GM23338 (cell line): ENCODE measurements at regions not wholly inside any gene's neighbourhood (a gene's known extent, or its start where the extent isn't known, plus 50 kb on each side); places are given as distances from the start of the nearest gene placed in this dataset.

Experiments used
- ATAC-seq: fragments of 200-7000 bp; cut with Tn5 transposase; 3 replicates; pipeline ENCODE4 v1.9.1; 2020
- DNase-seq: peaks from one replicate; pipeline ENCODE4 v3.0.0-alpha.2; 2015; ENCODE audit warnings: low spot score
- H2AFZ ChIP-seq: fragments of 200-600 bp; sonication (generic); 2 replicates; pipeline ENCODE4 v1.8.0; 2016; ENCODE audit warnings: antibody characterized with exemption, mild to moderate bottlenecking, moderate library complexity
- H3F3A ChIP-seq: fragments of 200-600 bp; sonication (generic); replicated peaks from 2 replicates; pipeline ENCODE4 v1.8.0; 2017; ENCODE audit warnings: antibody characterized with exemption, mixed run types, low read depth
- H3K27ac ChIP-seq: fragments of 200-600 bp; sonication (generic); 2 replicates; pipeline ENCODE4 v1.6.1; 2016; ENCODE audit warnings: low read depth
- H3K27me3 ChIP-seq: fragments of 200-600 bp; sonication (generic); 2 replicates; pipeline ENCODE4 v1.8.0; 2016; ENCODE audit warnings: mild to moderate bottlenecking, mixed run types, moderate library complexity; ENCODE audit not compliant: insufficient read depth
- H3K36me3 ChIP-seq: fragments of 200-600 bp; sonication (generic); 2 replicates; pipeline ENCODE4 v1.8.0; 2016; ENCODE audit warnings: mild to moderate bottlenecking; ENCODE audit not compliant: insufficient read depth
- H3K4me1 ChIP-seq: fragments of 200-600 bp; sonication (generic); 2 replicates; pipeline ENCODE4 v1.8.0; 2016; ENCODE audit warnings: mild to moderate bottlenecking, moderate library complexity; ENCODE audit not compliant: insufficient read depth
- H3K4me2 ChIP-seq: fragments of 200-600 bp; sonication (generic); 2 replicates; pipeline ENCODE4 v1.7.1; 2017; ENCODE audit warnings: mixed run types
- H3K4me3 ChIP-seq: fragments of 200-600 bp; sonication (generic); 2 replicates; pipeline ENCODE4 v1.6.1; 2016; ENCODE audit warnings: mixed run types
- H3K79me2 ChIP-seq: fragments of 200-600 bp; sonication (generic); replicated peaks from 2 replicates; pipeline ENCODE4 v1.8.0; 2017; ENCODE audit warnings: mild to moderate bottlenecking; ENCODE audit not compliant: insufficient read depth
- H3K9me2 ChIP-seq: fragments of 200-600 bp; sonication (generic); 2 replicates; pipeline ENCODE4 v1.8.0; 2017; ENCODE audit not compliant: insufficient read depth
- H4K20me1 ChIP-seq: fragments of 200-600 bp; sonication (generic); replicated peaks from 2 replicates; pipeline ENCODE4 v1.8.0; 2017; ENCODE audit warnings: mild to moderate bottlenecking; ENCODE audit not compliant: insufficient read depth
- H3K27ac Mint-ChIP-seq: 2 replicates; pipeline ENCODE4 v1.8.0; 2020; ENCODE audit warnings: inconsistent platforms, mild to moderate bottlenecking, moderate library complexity, mixed read lengths
- H3K27me3 Mint-ChIP-seq: 3 replicates; pipeline ENCODE4 v1.8.0; 2022; ENCODE audit warnings: low read depth, mild to moderate bottlenecking, moderate library complexity, mixed read lengths, inconsistent platforms; ENCODE audit not compliant: insufficient read depth, poor library complexity
- H3K36me3 Mint-ChIP-seq: 3 replicates; pipeline ENCODE4 v1.8.0; 2021; ENCODE audit warnings: low read depth, mild to moderate bottlenecking, inconsistent platforms, moderate library complexity, mixed read lengths
- H3K4me1 Mint-ChIP-seq: 3 replicates; pipeline ENCODE4 v1.8.0; 2020; ENCODE audit warnings: mild to moderate bottlenecking, inconsistent platforms, mixed read lengths
- H3K4me3 Mint-ChIP-seq: 3 replicates; pipeline ENCODE4 v1.8.0; 2021; ENCODE audit warnings: moderate library complexity, mild to moderate bottlenecking, inconsistent platforms, mixed read lengths
- H3K9me3 Mint-ChIP-seq: 3 replicates; pipeline ENCODE4 v1.8.0; 2020; ENCODE audit warnings: moderate library complexity, mild to moderate bottlenecking, inconsistent platforms, mixed read lengths
- CREB1 ChIP-seq: fragments of 250-450 bp; sonication (Bioruptor Pico); IDR thresholded peaks from 2 replicates; pipeline ENCODE4 v1.5.0; 2020; ENCODE audit warnings: low read depth, mild to moderate bottlenecking, moderate library complexity
- JUNB ChIP-seq: IDR thresholded peaks from one replicate; pipeline ENCODE4 v1.6.1; 2016; ENCODE audit warnings: antibody characterized with exemption; ENCODE audit not compliant: unreplicated experiment
- NANOG ChIP-seq: IDR thresholded peaks from 2 replicates; pipeline ENCODE4 v1.6.1; 2016; ENCODE audit warnings: antibody characterized with exemption, borderline replicate concordance
- POLR2AphosphoS5 ChIP-seq: IDR thresholded peaks from 2 replicates; pipeline ENCODE4 v1.6.1; 2016; ENCODE audit warnings: antibody characterized with exemption, low read depth
- STAT1 ChIP-seq: IDR thresholded peaks from one replicate; pipeline ENCODE4 v1.6.1; 2016; ENCODE audit warnings: antibody characterized with exemption; ENCODE audit not compliant: unreplicated experiment
- ZNF462 ChIP-seq: fragments of 250-450 bp; sonication (Bioruptor Pico); IDR thresholded peaks from 2 replicates; pipeline ENCODE4 v1.5.0; 2020; ENCODE audit warnings: mild to moderate bottlenecking, moderate library complexity
- TF ChIP-seq, protein P1 (sequence below): IDR thresholded peaks from 2 replicates; pipeline ENCODE4 v1.6.1; 2016; ENCODE audit warnings: antibody characterized with exemption
- TF ChIP-seq, protein P2 (sequence below): IDR thresholded peaks from one replicate; pipeline ENCODE4 v1.6.1; 2018; ENCODE audit warnings: antibody characterized with exemption; ENCODE audit not compliant: unreplicated experiment

DNA sequence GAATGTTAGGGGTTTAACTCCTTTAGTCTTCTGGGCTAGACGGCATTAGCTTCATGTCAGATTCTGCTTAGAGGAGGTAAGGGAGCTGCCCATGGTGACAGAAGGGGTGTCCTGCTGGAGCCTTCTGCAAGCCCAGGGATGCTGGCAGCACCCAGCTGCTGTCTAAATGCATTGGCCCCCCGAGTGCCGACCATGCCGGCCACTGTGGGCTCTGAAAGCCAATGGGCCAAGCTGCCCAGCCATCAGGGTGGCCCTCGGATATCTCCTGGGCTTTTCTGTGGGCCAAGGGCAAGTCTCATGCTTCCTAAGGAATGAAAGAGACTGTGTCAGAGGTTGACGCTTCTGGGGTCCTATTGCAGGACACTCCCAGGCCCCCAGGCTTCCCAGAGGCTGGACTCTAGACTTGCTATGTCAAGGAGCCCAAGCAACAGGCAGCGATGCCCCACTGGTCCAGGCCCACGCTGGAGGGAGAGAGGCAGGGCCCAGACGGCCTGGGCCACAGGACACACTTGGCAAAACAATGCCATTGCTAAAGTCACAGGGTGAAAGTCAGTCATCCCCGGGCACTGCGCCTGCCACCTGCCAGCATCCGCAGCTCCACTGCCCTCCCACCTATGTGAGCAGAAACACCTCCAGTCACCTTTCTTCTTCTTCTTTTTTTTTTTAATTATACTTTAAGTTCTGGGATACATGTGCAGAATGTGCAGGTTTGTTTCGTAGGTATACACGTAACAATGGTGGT, 160.2 kb upstream of the GPR12 start:
- Mint-ChIP-seq H3K4me3 (no peak overlapping the region), H3K9me3 (no peaks in the 10 kb centered on the region), H3K4me1 (no peaks in the 10 kb centered on the region), H3K36me3 (no peaks in the 10 kb centered on the region), H3K27me3 (peaks cover 2% of the 10 kb centered on the region), H3K27ac (no peak overlapping the region)
- DNase-seq (no peak), ATAC-seq (no peak)
- H3K4me2 ChIP-seq, result no peak overlapping the region
- no peaks in the 10 kb centered on the region for H3K27me3 ChIP-seq
- H3K9me2 ChIP-seq, result no peaks in the 10 kb centered on the region
- H3K36me3 ChIP-seq, result no peaks in the 10 kb centered on the region
- no peaks in the 10 kb centered on the region for H3F3A ChIP-seq
- no peak overlapping the region for H3K27ac ChIP-seq
- H3K4me3 ChIP-seq, result no peak overlapping the region
- TF ChIP-seq ZNF462 (CRISPR knock-in tag) (no peak), NANOG (no peak), STAT1 (no peak), CREB1 (CRISPR knock-in tag) (no peak), JUNB (no peak), POLR2AphosphoS5 (no peak)
- TF ChIP-seq, protein P1, sequence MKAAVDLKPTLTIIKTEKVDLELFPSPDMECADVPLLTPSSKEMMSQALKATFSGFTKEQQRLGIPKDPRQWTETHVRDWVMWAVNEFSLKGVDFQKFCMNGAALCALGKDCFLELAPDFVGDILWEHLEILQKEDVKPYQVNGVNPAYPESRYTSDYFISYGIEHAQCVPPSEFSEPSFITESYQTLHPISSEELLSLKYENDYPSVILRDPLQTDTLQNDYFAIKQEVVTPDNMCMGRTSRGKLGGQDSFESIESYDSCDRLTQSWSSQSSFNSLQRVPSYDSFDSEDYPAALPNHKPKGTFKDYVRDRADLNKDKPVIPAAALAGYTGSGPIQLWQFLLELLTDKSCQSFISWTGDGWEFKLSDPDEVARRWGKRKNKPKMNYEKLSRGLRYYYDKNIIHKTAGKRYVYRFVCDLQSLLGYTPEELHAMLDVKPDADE, result no peak
- TF ChIP-seq, protein P2, sequence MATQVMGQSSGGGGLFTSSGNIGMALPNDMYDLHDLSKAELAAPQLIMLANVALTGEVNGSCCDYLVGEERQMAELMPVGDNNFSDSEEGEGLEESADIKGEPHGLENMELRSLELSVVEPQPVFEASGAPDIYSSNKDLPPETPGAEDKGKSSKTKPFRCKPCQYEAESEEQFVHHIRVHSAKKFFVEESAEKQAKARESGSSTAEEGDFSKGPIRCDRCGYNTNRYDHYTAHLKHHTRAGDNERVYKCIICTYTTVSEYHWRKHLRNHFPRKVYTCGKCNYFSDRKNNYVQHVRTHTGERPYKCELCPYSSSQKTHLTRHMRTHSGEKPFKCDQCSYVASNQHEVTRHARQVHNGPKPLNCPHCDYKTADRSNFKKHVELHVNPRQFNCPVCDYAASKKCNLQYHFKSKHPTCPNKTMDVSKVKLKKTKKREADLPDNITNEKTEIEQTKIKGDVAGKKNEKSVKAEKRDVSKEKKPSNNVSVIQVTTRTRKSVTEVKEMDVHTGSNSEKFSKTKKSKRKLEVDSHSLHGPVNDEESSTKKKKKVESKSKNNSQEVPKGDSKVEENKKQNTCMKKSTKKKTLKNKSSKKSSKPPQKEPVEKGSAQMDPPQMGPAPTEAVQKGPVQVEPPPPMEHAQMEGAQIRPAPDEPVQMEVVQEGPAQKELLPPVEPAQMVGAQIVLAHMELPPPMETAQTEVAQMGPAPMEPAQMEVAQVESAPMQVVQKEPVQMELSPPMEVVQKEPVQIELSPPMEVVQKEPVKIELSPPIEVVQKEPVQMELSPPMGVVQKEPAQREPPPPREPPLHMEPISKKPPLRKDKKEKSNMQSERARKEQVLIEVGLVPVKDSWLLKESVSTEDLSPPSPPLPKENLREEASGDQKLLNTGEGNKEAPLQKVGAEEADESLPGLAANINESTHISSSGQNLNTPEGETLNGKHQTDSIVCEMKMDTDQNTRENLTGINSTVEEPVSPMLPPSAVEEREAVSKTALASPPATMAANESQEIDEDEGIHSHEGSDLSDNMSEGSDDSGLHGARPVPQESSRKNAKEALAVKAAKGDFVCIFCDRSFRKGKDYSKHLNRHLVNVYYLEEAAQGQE, result no peak
- no peak overlapping the region for H2AFZ ChIP-seq
- no peaks in the 10 kb centered on the region; the same call in 1 of the 2 replicates for H4K20me1 ChIP-seq
- H3K4me1 ChIP-seq, result no peaks in the 10 kb centered on the region
- H3K79me2 ChIP-seq, result no peaks in the 10 kb centered on the region
